HCT116 (cell line): ENCODE measurements at regions not wholly inside any gene's neighbourhood (a gene's known extent, or its start where the extent isn't known, plus 50 kb on each side); places are given as distances from the start of the nearest gene placed in this dataset.

Experiments used
- EGR1 ChIP-seq: IDR thresholded peaks from 2 replicates; pipeline ENCODE4 v1.6.1; 2012; ENCODE audit warnings: low read depth
- EZH2 ChIP-seq: fragments of 200-600 bp; sonication (generic); IDR thresholded peaks from 2 replicates; pipeline ENCODE4 v1.6.1; 2017; ENCODE audit warnings: antibody characterized with exemption, mixed run types
- JUND ChIP-seq: IDR thresholded peaks from 2 replicates; pipeline ENCODE4 v1.6.1; 2012
- POLR2A ChIP-seq: IDR thresholded peaks from 2 replicates; pipeline ENCODE4 v1.7.0; 2011; ENCODE audit warnings: borderline replicate concordance; ENCODE audit not compliant: insufficient read depth, insufficient read length; ENCODE audit errors: extremely low read depth
- POLR2AphosphoS5 ChIP-seq: IDR thresholded peaks from 2 replicates; pipeline ENCODE4 v1.6.1; 2011; ENCODE audit warnings: mild to moderate bottlenecking, low read depth, low read length, moderate library complexity
- YY1 ChIP-seq: IDR thresholded peaks from 2 replicates; pipeline ENCODE4 v1.6.1; 2011; ENCODE audit warnings: low read length, low read depth, moderate library complexity, mild to moderate bottlenecking; ENCODE audit not compliant: insufficient replicate concordance; ENCODE audit errors: extremely low read depth
- TF ChIP-seq, protein P1 (sequence below): IDR thresholded peaks from 2 replicates; pipeline ENCODE4 v1.6.1; 2011; ENCODE audit warnings: mild to moderate bottlenecking, low read length, moderate library complexity; ENCODE audit not compliant: insufficient replicate concordance; ENCODE audit errors: extremely low read depth
- TF ChIP-seq, protein P2 (sequence below), 3 experiments: fragments of 200-600 bp in 1 of 3; sonication (generic) in 1 of 3; IDR thresholded peaks in 2 of 3; conservative IDR thresholded peaks in 1 of 3; 2 replicates each; pipeline ENCODE4 v1.5.1; 2012 to 2017; ENCODE audit warnings: low read depth in 2 of 3, low read length in 2 of 3, antibody characterized with exemption in 1 of 3, borderline replicate concordance in 1 of 3, control low read depth in 1 of 3, mild to moderate bottlenecking in 1 of 3, mixed read lengths in 1 of 3, mixed run types in 1 of 3, moderate library complexity in 1 of 3; ENCODE audit not compliant: insufficient read depth in 1 of 3

DNA sequence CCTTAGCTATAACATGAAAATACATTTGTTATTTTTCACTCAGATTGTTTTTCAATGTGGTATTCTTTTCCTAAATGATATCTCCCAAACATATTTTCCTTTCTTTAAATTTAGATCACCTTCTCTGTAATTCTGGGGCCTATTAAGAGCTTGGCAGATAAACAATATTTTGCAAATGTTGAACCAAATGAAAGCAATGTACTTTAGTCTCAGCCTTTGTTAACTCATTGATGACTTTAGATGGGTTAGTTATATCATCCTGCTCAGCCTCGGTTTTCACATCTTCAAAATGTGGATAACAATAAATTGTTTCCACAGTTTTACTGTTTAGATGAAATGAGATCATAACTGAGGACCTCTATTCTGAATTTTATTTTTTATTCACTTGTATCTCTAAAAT, 1205.2 kb downstream of the SUCLG1 start:
- TF ChIP-seq POLR2AphosphoS5 (no peak), JUND (no peak), YY1 (no peak), EZH2 (no peak), EGR1 (no peak), POLR2A (no peak)
- TF ChIP-seq, protein P1, sequence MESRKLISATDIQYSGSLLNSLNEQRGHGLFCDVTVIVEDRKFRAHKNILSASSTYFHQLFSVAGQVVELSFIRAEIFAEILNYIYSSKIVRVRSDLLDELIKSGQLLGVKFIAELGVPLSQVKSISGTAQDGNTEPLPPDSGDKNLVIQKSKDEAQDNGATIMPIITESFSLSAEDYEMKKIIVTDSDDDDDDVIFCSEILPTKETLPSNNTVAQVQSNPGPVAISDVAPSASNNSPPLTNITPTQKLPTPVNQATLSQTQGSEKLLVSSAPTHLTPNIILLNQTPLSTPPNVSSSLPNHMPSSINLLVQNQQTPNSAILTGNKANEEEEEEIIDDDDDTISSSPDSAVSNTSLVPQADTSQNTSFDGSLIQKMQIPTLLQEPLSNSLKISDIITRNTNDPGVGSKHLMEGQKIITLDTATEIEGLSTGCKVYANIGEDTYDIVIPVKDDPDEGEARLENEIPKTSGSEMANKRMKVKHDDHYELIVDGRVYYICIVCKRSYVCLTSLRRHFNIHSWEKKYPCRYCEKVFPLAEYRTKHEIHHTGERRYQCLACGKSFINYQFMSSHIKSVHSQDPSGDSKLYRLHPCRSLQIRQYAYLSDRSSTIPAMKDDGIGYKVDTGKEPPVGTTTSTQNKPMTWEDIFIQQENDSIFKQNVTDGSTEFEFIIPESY = no peak
- TF ChIP-seq, protein P2, sequence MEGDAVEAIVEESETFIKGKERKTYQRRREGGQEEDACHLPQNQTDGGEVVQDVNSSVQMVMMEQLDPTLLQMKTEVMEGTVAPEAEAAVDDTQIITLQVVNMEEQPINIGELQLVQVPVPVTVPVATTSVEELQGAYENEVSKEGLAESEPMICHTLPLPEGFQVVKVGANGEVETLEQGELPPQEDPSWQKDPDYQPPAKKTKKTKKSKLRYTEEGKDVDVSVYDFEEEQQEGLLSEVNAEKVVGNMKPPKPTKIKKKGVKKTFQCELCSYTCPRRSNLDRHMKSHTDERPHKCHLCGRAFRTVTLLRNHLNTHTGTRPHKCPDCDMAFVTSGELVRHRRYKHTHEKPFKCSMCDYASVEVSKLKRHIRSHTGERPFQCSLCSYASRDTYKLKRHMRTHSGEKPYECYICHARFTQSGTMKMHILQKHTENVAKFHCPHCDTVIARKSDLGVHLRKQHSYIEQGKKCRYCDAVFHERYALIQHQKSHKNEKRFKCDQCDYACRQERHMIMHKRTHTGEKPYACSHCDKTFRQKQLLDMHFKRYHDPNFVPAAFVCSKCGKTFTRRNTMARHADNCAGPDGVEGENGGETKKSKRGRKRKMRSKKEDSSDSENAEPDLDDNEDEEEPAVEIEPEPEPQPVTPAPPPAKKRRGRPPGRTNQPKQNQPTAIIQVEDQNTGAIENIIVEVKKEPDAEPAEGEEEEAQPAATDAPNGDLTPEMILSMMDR (IDR thresholded peaks at IDR 0.05 in 2 of 3, conservative IDR thresholded peaks at IDR 0.05 in 1 of 3; ENCODE audit: borderline replicate concordance in 1 of 3, insufficient read depth in 1 of 3, low read depth in 2 of 3, low read length in 2 of 3) = no peak
